ENCODE measurements at regions not wholly inside any gene's neighbourhood (a gene's known extent, or its start where the extent isn't known, plus 50 kb on each side); places are given as distances from the start of the nearest gene placed in this dataset.

DNA sequence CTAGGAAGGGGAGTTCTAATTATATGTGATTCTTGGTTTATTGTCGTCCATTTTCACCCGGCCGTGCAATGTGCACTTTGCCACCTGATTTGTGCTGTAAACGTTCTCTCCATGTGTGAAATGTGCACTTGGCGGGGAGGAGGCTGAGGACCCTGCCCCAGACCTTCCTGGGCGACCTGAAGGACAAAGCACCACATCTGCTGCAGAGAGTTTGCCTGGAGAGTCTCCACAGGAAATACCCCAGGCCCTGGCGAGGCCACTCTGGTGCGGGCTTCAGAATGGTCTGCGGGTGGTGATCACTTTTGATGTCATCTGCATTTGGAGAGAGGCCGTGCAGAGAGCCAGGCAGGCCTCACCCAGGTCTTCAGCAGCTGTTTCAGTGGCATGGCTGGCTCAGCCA lies 224.7 kb downstream of the BRD1 start:
- no peak overlapping the region for H3K4me3 ChIP-seq (replicated peaks; ENCODE audit: insufficient read depth, low read length)
- H3K27me3 ChIP-seq (ENCODE audit: insufficient read depth, poor library complexity, severe bottlenecking): no peaks in the 10 kb centered on the region
- no peak overlapping the region for H3K27ac ChIP-seq (replicated peaks)
- DNase-seq (ENCODE audit: low read depth in 1 of 2, low spot score in 1 of 2): no peak
- no peak for TF ChIP-seq POLR2AphosphoS5 (IDR thresholded peaks at IDR 0.05; ENCODE audit: low read depth)
- no peak for TF ChIP-seq GABPA (IDR thresholded peaks at IDR 0.05; ENCODE audit: low read depth)

DNA sequence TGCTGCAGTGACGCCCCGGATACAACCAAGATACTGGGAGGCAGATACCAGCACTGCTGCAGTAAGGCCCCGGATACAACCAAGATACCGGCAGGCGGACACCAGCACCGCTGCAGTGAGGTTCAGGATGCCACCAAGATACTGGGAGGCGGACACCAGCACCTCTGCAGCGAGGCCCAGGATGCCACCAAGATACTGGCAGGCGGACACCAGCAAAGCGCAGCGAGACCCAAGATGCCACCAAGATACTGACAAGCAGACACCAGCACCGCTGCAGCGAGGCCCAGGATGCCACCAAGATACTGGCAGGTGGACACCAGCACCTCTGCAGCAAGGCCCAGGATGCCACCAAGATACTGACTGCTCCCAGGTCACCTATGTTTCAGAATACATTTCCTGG lies 225.2 kb downstream of the BRD1 start:
- Histone ChIP-seq H3K27me3 (ENCODE audit: insufficient read depth, poor library complexity, severe bottlenecking) (no peaks in the 10 kb centered on the region), H3K27ac (replicated peaks) (no peak overlapping the region), H3K4me3 (replicated peaks; ENCODE audit: insufficient read depth, low read length) (no peak overlapping the region)
- no peak for TF ChIP-seq POLR2AphosphoS5 (IDR thresholded peaks at IDR 0.05; ENCODE audit: low read depth)
- TF ChIP-seq, protein P1, sequence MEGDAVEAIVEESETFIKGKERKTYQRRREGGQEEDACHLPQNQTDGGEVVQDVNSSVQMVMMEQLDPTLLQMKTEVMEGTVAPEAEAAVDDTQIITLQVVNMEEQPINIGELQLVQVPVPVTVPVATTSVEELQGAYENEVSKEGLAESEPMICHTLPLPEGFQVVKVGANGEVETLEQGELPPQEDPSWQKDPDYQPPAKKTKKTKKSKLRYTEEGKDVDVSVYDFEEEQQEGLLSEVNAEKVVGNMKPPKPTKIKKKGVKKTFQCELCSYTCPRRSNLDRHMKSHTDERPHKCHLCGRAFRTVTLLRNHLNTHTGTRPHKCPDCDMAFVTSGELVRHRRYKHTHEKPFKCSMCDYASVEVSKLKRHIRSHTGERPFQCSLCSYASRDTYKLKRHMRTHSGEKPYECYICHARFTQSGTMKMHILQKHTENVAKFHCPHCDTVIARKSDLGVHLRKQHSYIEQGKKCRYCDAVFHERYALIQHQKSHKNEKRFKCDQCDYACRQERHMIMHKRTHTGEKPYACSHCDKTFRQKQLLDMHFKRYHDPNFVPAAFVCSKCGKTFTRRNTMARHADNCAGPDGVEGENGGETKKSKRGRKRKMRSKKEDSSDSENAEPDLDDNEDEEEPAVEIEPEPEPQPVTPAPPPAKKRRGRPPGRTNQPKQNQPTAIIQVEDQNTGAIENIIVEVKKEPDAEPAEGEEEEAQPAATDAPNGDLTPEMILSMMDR (IDR thresholded peaks at IDR 0.05; ENCODE audit: insufficient read depth, low read length): no peak
- TF ChIP-seq SPI1 (IDR thresholded peaks at IDR 0.05; ENCODE audit: borderline replicate concordance, low read depth): no peak
- no peak for TF ChIP-seq GABPA (IDR thresholded peaks at IDR 0.05; ENCODE audit: low read depth)
- TF ChIP-seq, protein P2, sequence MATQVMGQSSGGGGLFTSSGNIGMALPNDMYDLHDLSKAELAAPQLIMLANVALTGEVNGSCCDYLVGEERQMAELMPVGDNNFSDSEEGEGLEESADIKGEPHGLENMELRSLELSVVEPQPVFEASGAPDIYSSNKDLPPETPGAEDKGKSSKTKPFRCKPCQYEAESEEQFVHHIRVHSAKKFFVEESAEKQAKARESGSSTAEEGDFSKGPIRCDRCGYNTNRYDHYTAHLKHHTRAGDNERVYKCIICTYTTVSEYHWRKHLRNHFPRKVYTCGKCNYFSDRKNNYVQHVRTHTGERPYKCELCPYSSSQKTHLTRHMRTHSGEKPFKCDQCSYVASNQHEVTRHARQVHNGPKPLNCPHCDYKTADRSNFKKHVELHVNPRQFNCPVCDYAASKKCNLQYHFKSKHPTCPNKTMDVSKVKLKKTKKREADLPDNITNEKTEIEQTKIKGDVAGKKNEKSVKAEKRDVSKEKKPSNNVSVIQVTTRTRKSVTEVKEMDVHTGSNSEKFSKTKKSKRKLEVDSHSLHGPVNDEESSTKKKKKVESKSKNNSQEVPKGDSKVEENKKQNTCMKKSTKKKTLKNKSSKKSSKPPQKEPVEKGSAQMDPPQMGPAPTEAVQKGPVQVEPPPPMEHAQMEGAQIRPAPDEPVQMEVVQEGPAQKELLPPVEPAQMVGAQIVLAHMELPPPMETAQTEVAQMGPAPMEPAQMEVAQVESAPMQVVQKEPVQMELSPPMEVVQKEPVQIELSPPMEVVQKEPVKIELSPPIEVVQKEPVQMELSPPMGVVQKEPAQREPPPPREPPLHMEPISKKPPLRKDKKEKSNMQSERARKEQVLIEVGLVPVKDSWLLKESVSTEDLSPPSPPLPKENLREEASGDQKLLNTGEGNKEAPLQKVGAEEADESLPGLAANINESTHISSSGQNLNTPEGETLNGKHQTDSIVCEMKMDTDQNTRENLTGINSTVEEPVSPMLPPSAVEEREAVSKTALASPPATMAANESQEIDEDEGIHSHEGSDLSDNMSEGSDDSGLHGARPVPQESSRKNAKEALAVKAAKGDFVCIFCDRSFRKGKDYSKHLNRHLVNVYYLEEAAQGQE (IDR thresholded peaks at IDR 0.05; ENCODE audit: insufficient replicate concordance, low read depth): no peak
- DNase-seq (ENCODE audit: low read depth in 1 of 2, low spot score in 1 of 2): no peak

DNA sequence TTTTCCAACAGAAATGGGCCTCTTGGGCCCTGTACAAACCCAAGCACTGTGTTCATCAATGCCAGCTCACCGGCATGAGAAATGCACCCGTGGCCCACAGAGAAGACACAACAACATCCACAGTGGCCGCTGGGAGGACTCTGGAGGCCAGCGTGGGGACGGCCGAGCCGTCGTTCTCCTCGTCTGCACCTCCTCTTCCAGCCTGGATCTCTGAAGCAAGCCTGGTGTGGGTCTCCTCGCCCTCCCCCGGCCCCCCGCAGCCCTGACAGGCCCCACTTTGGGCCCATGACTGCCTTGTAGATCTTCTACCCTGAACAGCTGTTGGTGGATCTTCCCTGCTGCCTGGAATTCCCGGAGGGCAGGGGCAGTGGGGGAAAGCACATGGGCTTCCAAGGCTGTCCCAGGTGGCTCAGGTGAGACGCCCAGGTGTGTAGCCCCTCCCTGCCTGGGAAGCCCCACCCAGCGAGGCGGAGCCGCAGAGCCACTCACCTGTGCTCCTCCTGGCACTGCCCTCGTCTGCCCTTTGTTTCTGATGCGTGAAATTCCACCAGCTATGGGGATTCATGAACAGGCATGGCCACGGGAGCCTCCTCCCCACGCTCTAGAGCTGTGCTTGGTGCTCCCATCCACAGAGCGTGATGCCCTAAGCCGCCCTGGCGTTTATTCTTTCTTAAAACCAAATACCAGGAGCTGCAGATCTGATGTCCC lies 225.9 kb downstream of the BRD1 start:
- Histone ChIP-seq H3K27me3 (ENCODE audit: insufficient read depth, poor library complexity, severe bottlenecking) (no peaks in the 10 kb centered on the region), H3K4me3 (replicated peaks; ENCODE audit: insufficient read depth, low read length) (no peak overlapping the region), H3K27ac (replicated peaks) (no peak overlapping the region)
- TF ChIP-seq, protein P1 (IDR thresholded peaks at IDR 0.05; ENCODE audit: insufficient read depth, low read length): no peak
- TF ChIP-seq GABPA (IDR thresholded peaks at IDR 0.05; ENCODE audit: low read depth): no peak
- TF ChIP-seq SPI1 (IDR thresholded peaks at IDR 0.05; ENCODE audit: borderline replicate concordance, low read depth): no peak
- TF ChIP-seq, protein P2 (IDR thresholded peaks at IDR 0.05; ENCODE audit: insufficient replicate concordance, low read depth): no peak
- TF ChIP-seq POLR2AphosphoS5 (IDR thresholded peaks at IDR 0.05; ENCODE audit: low read depth): no peak
- DNase-seq (ENCODE audit: low read depth in 1 of 2, low spot score in 1 of 2): no peak

DNA sequence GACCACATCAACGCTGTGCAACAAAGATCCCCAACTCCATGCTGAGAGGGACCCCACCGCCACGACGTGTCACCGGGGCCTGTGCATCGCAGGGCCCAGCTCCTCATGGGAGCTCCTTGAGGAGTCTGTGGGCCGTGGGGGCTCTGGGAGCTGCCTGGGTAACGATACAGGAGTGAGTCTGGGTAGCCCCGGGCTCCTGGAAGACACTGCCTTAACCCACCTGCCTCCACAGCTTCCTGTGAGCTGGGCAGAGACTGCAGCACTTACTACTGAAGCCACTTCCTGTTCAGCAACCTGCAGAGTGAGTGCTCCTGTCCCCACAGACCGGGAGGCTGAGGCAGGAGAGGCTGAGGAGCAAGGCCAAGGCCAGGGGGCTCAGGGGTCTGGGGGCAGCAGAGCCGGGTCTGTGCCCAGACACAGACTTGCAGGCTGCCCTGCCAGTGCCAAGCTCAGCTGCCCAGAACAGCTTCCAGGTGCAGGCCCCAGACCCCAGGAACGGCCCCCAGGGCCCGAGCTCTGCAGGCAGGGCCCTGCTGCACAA lies 226.7 kb downstream of the BRD1 start:
- Histone ChIP-seq H3K4me3 (replicated peaks; ENCODE audit: insufficient read depth, low read length) (no peak overlapping the region), H3K27me3 (ENCODE audit: insufficient read depth, poor library complexity, severe bottlenecking) (no peaks in the 10 kb centered on the region), H3K27ac (replicated peaks) (no peak overlapping the region)
- TF ChIP-seq, protein P1 (IDR thresholded peaks at IDR 0.05; ENCODE audit: insufficient read depth, low read length): no peak
- DNase-seq (ENCODE audit: low read depth in 1 of 2, low spot score in 1 of 2): no peak

All from HL-60 (cell line).